Osteocyte (in vitro differentiated cells): ENCODE measurements at regions not wholly inside any gene's neighbourhood (a gene's known extent, or its start where the extent isn't known, plus 50 kb on each side); places are given as distances from the start of the nearest gene placed in this dataset.

Experiments used
- DNase-seq: peaks from one replicate; pipeline ENCODE4 v3.0.0; 2021; ENCODE audit warnings: mixed read lengths; ENCODE audit not compliant: unreplicated experiment; ENCODE audit errors: extremely low spot score
- H3K27ac Mint-ChIP-seq: one replicate; pipeline ENCODE4 v1.8.0; 2021; ENCODE audit warnings: mild to moderate bottlenecking, mixed read lengths; ENCODE audit not compliant: unreplicated experiment
- H3K27me3 Mint-ChIP-seq: one replicate; pipeline ENCODE4 v1.8.0; 2021; ENCODE audit warnings: mixed read lengths; ENCODE audit not compliant: unreplicated experiment
- H3K36me3 Mint-ChIP-seq: one replicate; pipeline ENCODE4 v1.8.0; 2021; ENCODE audit warnings: mixed read lengths; ENCODE audit not compliant: unreplicated experiment
- H3K4me1 Mint-ChIP-seq: one replicate; pipeline ENCODE4 v1.8.0; 2021; ENCODE audit warnings: mixed read lengths; ENCODE audit not compliant: unreplicated experiment
- H3K4me3 Mint-ChIP-seq: one replicate; pipeline ENCODE4 v1.8.0; 2021; ENCODE audit warnings: mild to moderate bottlenecking, moderate library complexity, mixed read lengths; ENCODE audit not compliant: unreplicated experiment
- H3K9me3 Mint-ChIP-seq: one replicate; pipeline ENCODE4 v1.8.0; 2021; ENCODE audit warnings: mixed read lengths; ENCODE audit not compliant: unreplicated experiment
- TF ChIP-seq, protein P1 (sequence below): fragments of 200-600 bp; sonication (generic); IDR thresholded peaks from 2 replicates; pipeline ENCODE4 v1.5.0; 2021; ENCODE audit warnings: antibody characterized with exemption, mild to moderate bottlenecking, moderate library complexity

- Mint-ChIP-seq H3K27me3 (no peaks in the 10 kb centered on the region), H3K9me3 (peaks cover 36% of the 10 kb centered on the region), H3K27ac (no peak overlapping the region), H3K4me1 (no peaks in the 10 kb centered on the region), H3K36me3 (no peaks in the 10 kb centered on the region), H3K4me3 (no peak overlapping the region)
- peak; percentile 21 for DNase-seq
- TF ChIP-seq, protein P1, sequence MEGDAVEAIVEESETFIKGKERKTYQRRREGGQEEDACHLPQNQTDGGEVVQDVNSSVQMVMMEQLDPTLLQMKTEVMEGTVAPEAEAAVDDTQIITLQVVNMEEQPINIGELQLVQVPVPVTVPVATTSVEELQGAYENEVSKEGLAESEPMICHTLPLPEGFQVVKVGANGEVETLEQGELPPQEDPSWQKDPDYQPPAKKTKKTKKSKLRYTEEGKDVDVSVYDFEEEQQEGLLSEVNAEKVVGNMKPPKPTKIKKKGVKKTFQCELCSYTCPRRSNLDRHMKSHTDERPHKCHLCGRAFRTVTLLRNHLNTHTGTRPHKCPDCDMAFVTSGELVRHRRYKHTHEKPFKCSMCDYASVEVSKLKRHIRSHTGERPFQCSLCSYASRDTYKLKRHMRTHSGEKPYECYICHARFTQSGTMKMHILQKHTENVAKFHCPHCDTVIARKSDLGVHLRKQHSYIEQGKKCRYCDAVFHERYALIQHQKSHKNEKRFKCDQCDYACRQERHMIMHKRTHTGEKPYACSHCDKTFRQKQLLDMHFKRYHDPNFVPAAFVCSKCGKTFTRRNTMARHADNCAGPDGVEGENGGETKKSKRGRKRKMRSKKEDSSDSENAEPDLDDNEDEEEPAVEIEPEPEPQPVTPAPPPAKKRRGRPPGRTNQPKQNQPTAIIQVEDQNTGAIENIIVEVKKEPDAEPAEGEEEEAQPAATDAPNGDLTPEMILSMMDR, result no peak
Measured at GRCh38 chr2:129753261-129753660, 226.2 kb upstream of the RAB6C start.

GRCh38 chr2:129754421-129754820 lies 225.0 kb upstream of the RAB6C start:
- H3K27ac Mint-ChIP-seq, result no peak overlapping the region
- TF ChIP-seq, protein P1, result no peak
- peaks cover 32% of the 10 kb centered on the region for H3K9me3 Mint-ChIP-seq
- no peaks in the 10 kb centered on the region for H3K36me3 Mint-ChIP-seq
- DNase-seq, result no peak
- no peaks in the 10 kb centered on the region for H3K27me3 Mint-ChIP-seq
- no peak overlapping the region for H3K4me3 Mint-ChIP-seq
- H3K4me1 Mint-ChIP-seq, result no peaks in the 10 kb centered on the region

- Mint-ChIP-seq H3K4me1 (no peaks in the 10 kb centered on the region), H3K36me3 (no peaks in the 10 kb centered on the region), H3K27ac (no peak overlapping the region), H3K9me3 (peaks cover 27% of the 10 kb centered on the region), H3K27me3 (no peaks in the 10 kb centered on the region), H3K4me3 (no peak overlapping the region)
- TF ChIP-seq, protein P1, result no peak
- DNase-seq, result peak; percentile 74
Measured at GRCh38 chr2:129754831-129755230, 224.6 kb upstream of the RAB6C start.

- no peak overlapping the region for H3K4me3 Mint-ChIP-seq
- TF ChIP-seq, protein P1, result no peak
- H3K9me3 Mint-ChIP-seq, result peaks cover 22% of the 10 kb centered on the region
- H3K36me3 Mint-ChIP-seq, result no peaks in the 10 kb centered on the region
- no peaks in the 10 kb centered on the region for H3K27me3 Mint-ChIP-seq
- no peak overlapping the region for H3K27ac Mint-ChIP-seq
- peak; percentile 59 for DNase-seq
- no peaks in the 10 kb centered on the region for H3K4me1 Mint-ChIP-seq
Measured at GRCh38 chr2:129755786-129756185, 223.7 kb upstream of the RAB6C start.

DNA sequence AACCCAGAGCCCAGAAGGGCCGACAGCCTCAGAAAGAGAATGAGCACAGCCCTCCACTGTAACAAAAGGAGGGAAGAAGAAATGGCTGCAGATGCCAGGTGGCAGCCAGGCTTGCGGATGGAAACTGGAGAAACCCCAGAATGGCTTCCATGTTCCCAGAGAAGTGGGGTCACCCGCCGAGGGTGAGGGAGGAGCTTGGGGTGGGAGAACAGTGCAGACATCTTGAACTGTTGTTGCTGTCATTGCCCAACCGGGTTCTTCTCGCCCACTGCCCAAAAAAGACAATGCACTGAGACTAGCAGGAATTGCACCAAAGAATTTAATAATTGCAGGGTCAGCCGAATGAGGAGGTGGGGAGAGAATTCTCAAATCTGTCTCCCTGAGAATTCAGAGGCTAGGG lies 223.2 kb upstream of the RAB6C start:
- no peaks in the 10 kb centered on the region for H3K27me3 Mint-ChIP-seq
- DNase-seq, result peak; percentile 60
- no peak overlapping the region for H3K27ac Mint-ChIP-seq
- no peaks in the 10 kb centered on the region for H3K4me1 Mint-ChIP-seq
- no peaks in the 10 kb centered on the region for H3K36me3 Mint-ChIP-seq
- peaks cover 22% of the 10 kb centered on the region for H3K9me3 Mint-ChIP-seq
- no peak overlapping the region for H3K4me3 Mint-ChIP-seq
- TF ChIP-seq, protein P1, result no peak
